CD4-positive, alpha-beta T cell treated with Interleukin-4 for 1 hour (primary cell): ENCODE measurements at regions not wholly inside any gene's neighbourhood (a gene's known extent, or its start where the extent isn't known, plus 50 kb on each side); places are given as distances from the start of the nearest gene placed in this dataset.
"Not testable (repeated sequence)": the region's sequence is repeated elsewhere in the genome, so short reads cannot be mapped to it uniquely, and the experiment has no call there.

Source experiments
- DNase-seq, 2 donors: peaks; one replicate each; pipeline ENCODE4 v3.0.0-alpha.2; 2020 to 2022

DNA sequence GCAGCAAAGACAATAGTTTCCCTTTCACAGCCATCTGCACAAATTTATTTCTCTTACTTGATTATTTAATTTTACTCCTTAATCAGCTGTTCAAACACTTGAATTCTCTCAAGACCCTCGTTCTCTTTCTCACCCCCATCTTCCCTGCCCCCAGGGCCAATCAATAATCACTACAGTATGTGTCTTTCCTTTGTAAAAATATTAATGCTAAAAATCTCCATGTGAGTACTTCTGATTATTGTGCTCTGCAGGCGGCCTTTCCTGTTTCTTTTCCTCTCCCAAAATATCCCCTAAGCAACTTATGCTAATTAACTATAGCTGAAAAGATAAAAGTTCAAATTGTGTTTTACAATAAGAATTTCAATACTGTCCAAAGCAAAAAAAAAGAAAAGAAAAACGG, 617.0 kb upstream of the CBLB start:
- DNase-seq = no peak

DNA sequence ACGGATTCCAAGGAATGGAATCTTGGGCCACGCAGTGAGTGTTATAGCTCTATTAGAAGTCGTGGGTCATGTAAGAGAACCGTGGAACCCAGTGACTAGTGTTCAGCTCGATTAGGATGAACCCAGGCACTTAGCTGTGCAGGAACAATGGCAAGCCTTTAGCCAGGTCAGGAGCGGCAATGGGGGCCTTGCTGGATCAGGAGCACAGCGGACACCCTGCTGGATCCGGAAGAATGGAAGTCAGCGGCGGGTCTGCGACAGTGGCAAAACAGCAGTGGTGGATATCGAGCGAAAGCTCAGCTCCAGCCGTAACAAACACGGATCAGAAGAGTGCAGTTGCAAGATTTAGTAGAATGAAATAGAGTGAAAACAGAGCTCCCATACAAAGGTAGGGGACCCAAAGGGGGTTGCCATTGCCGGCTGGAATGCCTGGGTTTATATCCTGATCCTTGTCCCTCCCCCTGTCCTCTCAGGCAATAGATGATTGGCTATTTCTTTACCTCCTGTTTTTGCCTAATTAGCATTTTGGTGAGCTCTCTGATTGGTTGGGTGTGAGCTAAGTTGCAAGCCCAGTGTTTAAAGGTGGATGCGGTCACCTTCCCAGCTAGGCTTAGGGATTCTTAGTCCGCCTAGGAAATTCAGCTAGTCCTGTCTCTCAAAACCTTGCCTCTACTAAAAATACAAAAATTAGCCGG, 618.3 kb upstream of the CBLB start:
- not testable (repeated sequence) for DNase-seq

GRCh38 chr3:106488331-106488730, 619.5 kb upstream of the CBLB start:
- DNase-seq = no peak

DNA sequence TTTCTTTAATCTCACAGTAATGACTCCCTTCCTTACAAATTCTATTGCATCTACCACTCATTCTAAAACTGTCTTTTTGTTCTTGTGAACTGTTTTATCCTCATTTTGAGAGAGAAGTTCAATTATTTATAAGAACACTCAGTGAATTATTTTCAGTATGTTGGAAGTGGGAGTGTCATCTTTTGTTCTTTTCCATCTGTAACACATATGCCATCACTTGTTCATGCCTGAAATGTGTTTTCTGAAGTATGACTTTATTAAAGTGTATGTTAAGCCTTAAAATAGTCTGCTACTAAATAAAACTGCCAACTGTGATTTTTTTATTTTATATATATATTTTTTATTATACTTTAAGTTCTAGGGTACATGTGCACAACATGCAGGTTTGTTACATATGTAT, 623.0 kb upstream of the CBLB start:
- no peak for DNase-seq

- no peak for DNase-seq
These were observed 639.6 kb upstream of the CBLB start for GRCh38 chr3:106508331-106508893.

- DNase-seq = no peak
These were observed 641.4 kb upstream of the CBLB start for GRCh38 chr3:106510206-106510605.

GRCh38 chr3:106512846-106513245, 644.0 kb upstream of the CBLB start:
- DNase-seq = no peak

- no peak for DNase-seq
These were observed 645.6 kb upstream of the CBLB start for GRCh38 chr3:106514431-106514830.

GRCh38 chr3:106518516-106518915, 649.7 kb upstream of the CBLB start:
- DNase-seq = no peak

GRCh38 chr3:106522397-106522796, 653.6 kb upstream of the CBLB start:
- no peak for DNase-seq

- DNase-seq = no peak
These were observed 660.1 kb upstream of the CBLB start for GRCh38 chr3:106528932-106529331.

GRCh38 chr3:106529738-106530137, 660.9 kb upstream of the CBLB start:
- DNase-seq = no peak

- no peak for DNase-seq
These were observed 661.6 kb upstream of the CBLB start for GRCh38 chr3:106530367-106530766.

DNA sequence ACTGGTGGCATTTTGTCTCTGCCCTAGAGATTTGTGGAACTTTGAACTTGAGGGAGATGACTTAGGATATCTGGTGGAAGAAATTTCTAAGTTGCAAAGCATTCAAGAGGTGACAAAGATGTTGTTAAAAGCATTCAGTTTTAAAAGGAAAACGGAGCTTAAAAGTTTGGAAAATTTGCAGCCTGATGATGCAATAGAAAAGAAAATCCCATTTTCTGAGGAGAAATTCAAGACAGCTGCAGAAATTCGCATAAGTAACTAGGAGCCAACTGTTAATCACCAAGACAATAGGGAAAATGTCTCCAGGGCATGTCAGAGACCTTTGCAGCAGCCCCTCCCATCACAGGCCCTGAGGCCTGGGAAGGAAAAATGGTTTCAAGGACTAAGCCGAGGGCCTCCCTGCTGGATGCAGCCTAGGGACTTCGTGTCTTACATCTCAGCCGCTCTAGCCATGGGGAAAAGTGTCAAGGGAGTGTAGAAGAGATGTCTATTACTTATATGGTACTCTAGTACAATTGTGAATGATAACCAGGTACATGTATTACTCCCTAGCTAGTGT, 663.0 kb upstream of the CBLB start:
- DNase-seq = not testable (repeated sequence)

DNA sequence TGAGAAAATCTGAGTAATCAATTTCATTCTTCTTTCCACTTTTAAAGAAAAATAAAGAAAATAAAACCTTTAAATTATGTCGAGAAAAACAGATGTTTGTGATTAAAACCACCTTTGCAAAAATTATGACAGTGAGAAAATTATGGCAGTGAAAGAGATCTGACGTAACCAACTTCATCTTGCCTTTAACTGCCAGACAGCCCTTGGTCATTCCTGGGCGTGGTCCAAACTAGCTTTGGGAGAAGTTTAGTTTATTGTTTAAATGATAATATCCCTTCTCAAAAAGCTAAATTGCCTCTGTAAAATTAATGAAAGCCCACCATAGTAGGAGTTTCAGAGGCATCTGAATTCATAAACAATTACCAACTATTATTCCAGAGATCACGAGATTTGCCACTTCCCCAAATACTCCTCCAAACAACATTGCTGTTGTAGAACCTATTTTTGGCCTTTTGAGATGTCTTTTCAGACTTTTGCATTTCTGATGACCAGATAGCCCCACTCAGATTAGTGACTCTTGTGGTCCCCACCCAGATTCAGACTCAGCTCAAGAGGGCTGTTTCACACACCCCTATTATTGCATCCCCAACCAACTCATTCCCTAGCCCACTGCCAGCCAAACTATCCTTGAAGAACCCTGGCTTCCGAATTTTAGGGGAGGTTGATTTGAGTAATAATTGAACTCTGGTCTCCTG, 664.4 kb upstream of the CBLB start:
- no peak for DNase-seq

DNA sequence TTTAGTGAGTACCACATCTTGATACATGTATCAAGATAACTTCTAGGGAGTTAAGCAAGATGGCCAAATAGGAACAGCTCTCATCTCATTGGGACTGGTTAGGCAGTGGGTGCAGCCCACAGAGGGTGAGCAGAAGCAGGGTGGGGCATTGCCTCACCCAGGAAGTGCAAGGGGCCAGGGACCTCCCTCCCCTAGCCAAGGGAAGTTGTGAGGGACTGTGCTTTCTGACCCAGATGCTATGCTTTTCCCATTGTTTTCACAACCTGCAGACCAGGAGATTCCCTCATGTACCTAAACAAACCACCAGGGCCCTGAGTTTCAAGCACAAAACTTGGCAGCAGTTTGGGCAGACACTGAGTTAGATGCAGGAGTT, 665.0 kb upstream of the CBLB start:
- no peak for DNase-seq

- DNase-seq = peak; percentile 41 to 58
These were observed 665.4 kb upstream of the CBLB start for GRCh38 chr3:106534206-106534605.

GRCh38 chr3:106540743-106541142, 671.9 kb upstream of the CBLB start:
- DNase-seq = no peak

GRCh38 chr3:106542101-106542769, 673.4 kb upstream of the CBLB start:
- DNase-seq = no peak

DNA sequence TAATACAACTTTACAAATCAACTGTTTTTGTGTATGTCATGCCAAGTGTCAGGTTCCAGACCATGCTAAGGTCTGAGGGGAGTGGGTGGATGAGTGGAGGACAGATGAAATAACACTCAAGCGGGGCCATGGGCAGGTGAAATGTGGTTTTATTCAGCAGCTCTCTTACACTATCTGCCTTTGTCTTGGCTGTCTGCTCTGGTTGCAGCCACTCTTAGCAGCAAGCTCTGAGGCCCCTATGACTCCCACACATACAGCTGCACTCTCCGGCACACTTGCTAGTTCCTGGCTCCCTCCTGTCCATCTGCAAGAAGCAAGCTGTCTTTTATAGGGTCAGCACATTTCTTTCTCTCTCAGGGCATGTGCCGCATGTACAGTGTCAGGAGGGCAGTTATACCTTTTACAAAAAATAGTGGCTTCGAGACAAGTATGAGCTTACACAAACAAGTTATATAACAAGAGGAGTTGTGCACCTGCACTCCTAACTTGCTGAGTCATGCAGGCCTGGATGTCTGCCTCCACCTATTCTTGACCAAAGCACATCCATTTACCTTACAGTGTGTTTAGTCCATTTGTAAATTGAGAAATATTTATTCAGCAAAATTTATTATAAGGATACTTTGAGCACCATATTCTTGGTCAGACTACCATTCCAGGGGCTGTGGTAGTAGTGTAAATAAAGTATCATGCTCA, 683.7 kb upstream of the CBLB start:
- no peak for DNase-seq

- no peak for DNase-seq
These were observed 691.7 kb upstream of the CBLB start for GRCh38 chr3:106560451-106560966.

GRCh38 chr3:106566277-106566676, 697.5 kb upstream of the CBLB start:
- DNase-seq = no peak

- DNase-seq = no peak
These were observed 701.6 kb upstream of the CBLB start for GRCh38 chr3:106570426-106570825.
